ENCODE measurements at regions not wholly inside any gene's neighbourhood (a gene's known extent, or its start where the extent isn't known, plus 50 kb on each side); places are given as distances from the start of the nearest gene placed in this dataset.

GRCh38 chr14:103220982-103221641, 97.9 kb downstream of the TNFAIP2 start:
- TF ChIP-seq CTCF (conservative IDR thresholded peaks at IDR 0.05; ENCODE audit: low read length) = no peak
- no peak for TF ChIP-seq EZH2phosphoT487 (IDR thresholded peaks at IDR 0.05; ENCODE audit: borderline replicate concordance)
